Right cardiac atrium (tissue), 5 donors: ENCODE measurements at regions not wholly inside any gene's neighbourhood (a gene's known extent, or its start where the extent isn't known, plus 50 kb on each side); places are given as distances from the start of the nearest gene placed in this dataset.

Experiments
- ATAC-seq, 2 donors: fragments of 200-7000 bp; cut with Tn5 transposase; one replicate each; pipeline versions ENCODE4 v1.8.0 to v1.9.1; 2020; ENCODE audit warnings: moderate library complexity in 2 of 2, mild to moderate bottlenecking in 1 of 2
- DNase-seq, 3 donors: peaks; one replicate each; pipeline ENCODE4 v3.0.0-alpha.2; 2020
- H3K27ac ChIP-seq: one replicate; pipeline ENCODE4 v1.5.1; 2013; ENCODE audit warnings: mild to moderate bottlenecking, low read length, control low read depth, moderate library complexity
- H3K27me3 ChIP-seq: one replicate; pipeline ENCODE4 v1.6.1; 2013; ENCODE audit not compliant: control insufficient read depth, insufficient read depth
- H3K4me1 ChIP-seq: one replicate; pipeline ENCODE4 v1.6.1; 2013; ENCODE audit warnings: low read length; ENCODE audit not compliant: control insufficient read depth, insufficient read depth
- H3K4me3 ChIP-seq: one replicate; pipeline ENCODE4 v1.5.1; 2013; ENCODE audit warnings: low read length, control low read depth
- H3K9me3 ChIP-seq: one replicate; pipeline ENCODE4 v1.6.1; 2013; ENCODE audit warnings: low read length; ENCODE audit not compliant: control insufficient read depth
- WGBS: extraction: QIAGEN DNeasy Blood & Tissue Kit; methylation state at CpG from one replicate; pipeline ENCODE4 v1.1.7; 2013; 5-methylcytosine and 5-hydroxymethylcytosine counted together
- intact Hi-C, 4 donors: fragments of 100-400 bp; cut with DNase I; formaldehyde crosslinking; loops; one replicate each; pipeline versions ENCODE4 v1.11.0 to v1.14.0; 2022 to 2023
- donor health status: healthy with polysubstance abuse.
- donor health status: DM: no; HTN: yes; CAD: no.
- donor health status: DM: no; HTN: no; CAD: no.
- donor health status: DM: no; HTN: yes; CAD: no; lungs with severe emphysema.
- donor health status: DM: yes; HTN: yes; CAD: no.

DNA sequence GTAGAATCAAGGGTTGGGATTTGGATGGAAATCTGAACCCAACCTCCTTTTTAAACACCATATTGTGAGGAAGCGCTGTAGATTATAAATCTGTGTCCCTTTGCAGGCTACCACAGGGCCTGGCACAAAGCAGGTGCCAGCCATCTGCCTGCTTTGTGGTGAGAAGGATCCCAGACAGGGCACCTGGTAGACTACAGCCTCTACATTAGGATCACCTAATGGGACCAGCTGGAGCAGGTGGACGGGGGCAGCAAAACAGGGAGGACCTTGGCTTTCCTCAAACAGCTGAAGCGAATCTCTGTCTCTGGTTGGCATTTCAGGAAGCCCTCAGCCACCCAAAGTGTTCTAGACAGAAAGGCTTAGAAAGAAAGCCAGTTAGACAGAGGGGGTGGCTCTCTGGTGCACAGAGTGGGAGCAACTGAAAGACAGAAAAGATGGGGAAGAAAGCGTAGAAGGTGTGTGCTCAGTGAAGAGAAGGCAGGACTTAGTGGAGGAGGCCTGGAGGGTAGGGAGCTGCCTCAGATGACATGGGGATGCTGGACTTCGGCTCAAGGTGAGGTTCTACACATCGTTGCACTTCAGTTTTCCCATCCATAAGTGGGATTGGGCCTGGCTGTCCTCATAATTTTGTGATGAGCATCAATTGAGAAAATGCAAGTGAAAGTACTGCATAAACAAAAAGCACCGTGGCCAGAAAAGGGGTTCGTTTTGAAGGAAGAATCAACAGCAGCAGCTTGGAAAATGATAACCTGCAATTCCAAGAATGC lies 350.8 kb downstream of the CYRIA start:
- H3K9me3 ChIP-seq, result no peaks in the 10 kb centered on the region
- no peaks in the 10 kb centered on the region for H3K27me3 ChIP-seq
- intact Hi-C loops, result no loop called here
- WGBS, result 85% methylated on average over 8 of the region's 8 CpGs
- peaks cover 2% of the 10 kb centered on the region for H3K4me1 ChIP-seq
- DNase-seq (no peak), ATAC-seq (no peak)
- no peak overlapping the region for H3K4me3 ChIP-seq
- no peak overlapping the region for H3K27ac ChIP-seq

DNA sequence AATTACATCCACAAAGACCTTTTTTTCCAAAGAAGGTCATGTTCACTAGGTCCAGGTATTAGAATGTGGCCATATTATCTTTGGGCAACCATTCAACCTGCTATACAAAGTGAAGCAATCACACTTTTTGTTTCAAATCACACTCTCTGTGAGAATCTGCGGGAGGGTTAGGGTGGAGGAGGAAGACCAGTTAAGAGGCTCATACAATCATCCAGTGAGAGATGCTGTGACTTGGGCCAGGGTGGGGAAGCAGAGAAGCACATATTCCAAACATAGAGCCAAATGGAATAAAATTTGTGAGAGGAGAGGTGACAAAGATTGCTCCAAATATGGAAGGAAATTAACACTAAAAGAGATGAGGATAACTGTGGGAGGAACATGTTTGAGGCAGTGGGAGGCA lies 351.6 kb downstream of the CYRIA start:
- Histone ChIP-seq H3K27ac (no peak overlapping the region), H3K27me3 (no peaks in the 10 kb centered on the region), H3K9me3 (no peaks in the 10 kb centered on the region), H3K4me3 (no peak overlapping the region), H3K4me1 (peaks cover 2% of the 10 kb centered on the region)
- ATAC-seq, result no peak
- 91% methylated on average over 1 of the region's 1 CpG for WGBS
- intact Hi-C loops, result no loop called here
- no peak for DNase-seq

- H3K4me3 ChIP-seq, result no peak overlapping the region
- H3K27me3 ChIP-seq, result no peaks in the 10 kb centered on the region
- no peak for ATAC-seq
- DNase-seq, result no peak
- H3K9me3 ChIP-seq, result no peaks in the 10 kb centered on the region
- H3K4me1 ChIP-seq, result peaks cover 2% of the 10 kb centered on the region
- no peak overlapping the region for H3K27ac ChIP-seq
- intact Hi-C loops, result no loop called here
- WGBS, result 92% methylated on average over 9 of the region's 9 CpGs
Measured at GRCh38 chr2:16313235-16313975, 352.2 kb downstream of the CYRIA start.

- Histone ChIP-seq H3K27me3 (no peaks in the 10 kb centered on the region), H3K4me3 (no peak overlapping the region), H3K27ac (no peak overlapping the region), H3K4me1 (peaks cover 2% of the 10 kb centered on the region), H3K9me3 (no peaks in the 10 kb centered on the region)
- intact Hi-C loops, result no loop called here
- WGBS, result 87% methylated on average over 2 of the region's 2 CpGs
- DNase-seq, result no peak
- no peak for ATAC-seq
Measured at GRCh38 chr2:16312771-16313170, 352.9 kb downstream of the CYRIA start.

- no peak overlapping the region for H3K4me3 ChIP-seq
- no peak overlapping the region for H3K27ac ChIP-seq
- no peaks in the 10 kb centered on the region for H3K9me3 ChIP-seq
- intact Hi-C loops, result no loop called here
- WGBS, result 65% methylated on average over 8 of the region's 8 CpGs
- no peaks in the 10 kb centered on the region for H3K27me3 ChIP-seq
- ATAC-seq (no peak), DNase-seq (no peak)
- H3K4me1 ChIP-seq, result no peaks in the 10 kb centered on the region
Measured at GRCh38 chr2:16311521-16312440, 353.9 kb downstream of the CYRIA start.

DNA sequence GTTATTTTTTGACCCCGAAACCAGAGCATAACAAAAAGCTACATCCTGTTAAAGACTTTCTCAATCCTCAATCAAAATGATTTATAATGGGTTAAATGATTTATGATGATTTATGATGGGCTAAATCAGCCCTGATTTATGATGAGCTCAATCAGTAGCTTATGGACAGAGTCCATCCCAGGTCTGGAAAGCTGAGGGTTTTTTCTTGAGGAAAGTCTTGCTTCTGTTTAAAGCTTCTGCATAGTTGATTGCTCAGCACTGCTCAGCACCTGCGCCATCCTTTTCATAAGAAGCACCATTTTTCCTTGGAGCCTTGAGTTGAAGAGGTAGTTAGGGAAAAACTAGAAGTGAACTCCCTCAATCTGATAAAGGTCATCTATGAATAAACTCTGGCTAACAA lies 356.8 kb downstream of the CYRIA start:
- no peak for DNase-seq
- H3K4me1 ChIP-seq, result no peaks in the 10 kb centered on the region

DNA sequence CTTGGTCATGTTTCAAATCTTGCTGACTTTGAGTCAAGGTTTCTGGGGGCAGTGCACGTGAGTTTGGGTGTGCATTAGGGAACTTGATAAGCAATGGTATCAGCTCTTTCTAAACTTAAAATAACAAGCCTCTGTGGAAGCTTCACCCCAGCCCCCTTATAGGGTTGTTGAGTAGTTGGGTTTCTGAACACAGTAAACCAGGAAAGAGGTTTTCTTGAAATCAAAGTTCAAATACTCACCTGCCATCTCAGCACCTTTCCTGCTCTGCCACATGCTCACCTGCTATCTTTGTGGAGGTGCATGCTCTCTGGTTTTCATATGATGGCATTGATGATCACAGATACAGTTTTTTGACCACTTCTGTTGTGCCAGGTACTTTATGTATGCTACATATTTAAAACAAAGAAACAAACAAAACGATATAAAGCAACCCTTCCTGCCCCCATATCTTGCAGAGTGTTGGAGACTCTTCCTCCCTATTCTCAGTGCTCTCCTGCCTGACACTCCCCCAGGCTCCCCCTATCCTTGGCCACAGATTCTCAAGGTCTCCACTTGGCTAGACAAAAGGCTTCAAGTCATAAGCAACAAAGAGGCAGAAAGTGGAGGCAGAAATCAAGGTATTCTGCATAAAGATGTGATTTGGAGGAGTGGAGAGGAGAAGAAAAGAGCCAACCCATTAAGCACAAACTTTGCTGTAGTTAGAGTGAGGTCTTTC lies 360.6 kb downstream of the CYRIA start:
- intact Hi-C loops, result no loop called here
- no peak for ATAC-seq

More for the DNA sequence above, 356.8 kb downstream of the CYRIA start:
- whole genome bisulfite sequencing, result 93% methylated on average over 2 of the region's 2 CpGs
- Histone ChIP-seq H3K27ac (no peak overlapping the region), H3K4me3 (no peak overlapping the region), H3K27me3 (no peaks in the 10 kb centered on the region), H3K9me3 (no peaks in the 10 kb centered on the region)
- ATAC-seq, result no peak
- intact Hi-C loops, result no loop called here

DNA sequence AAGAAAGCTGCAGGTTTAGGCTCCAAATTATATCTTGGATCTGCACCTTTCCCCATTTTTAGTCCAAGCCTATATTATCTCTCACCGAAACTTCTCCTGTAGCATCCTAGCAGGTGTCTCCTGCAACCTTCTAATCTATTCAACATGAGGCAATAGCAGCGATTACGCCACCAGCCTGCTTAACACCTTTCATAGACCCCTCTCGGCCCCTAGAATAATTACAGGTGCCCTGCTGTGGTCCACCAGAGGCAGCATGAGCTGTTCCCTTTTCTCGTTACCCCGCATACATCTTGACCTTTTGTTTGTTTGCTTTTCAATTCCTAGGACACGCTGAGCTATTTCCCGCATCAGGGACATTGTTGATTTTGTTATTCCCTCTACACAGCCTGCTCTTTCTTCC lies 361.9 kb downstream of the CYRIA start:
- 66% methylated on average over 8 of the region's 8 CpGs for WGBS
- no peak for ATAC-seq

More for the DNA sequence above, 360.6 kb downstream of the CYRIA start:
- whole genome bisulfite sequencing, result 44% methylated on average over 2 of the region's 2 CpGs
- Histone ChIP-seq H3K4me1 (no peaks in the 10 kb centered on the region), H3K4me3 (no peak overlapping the region), H3K9me3 (no peaks in the 10 kb centered on the region), H3K27ac (no peak overlapping the region), H3K27me3 (no peaks in the 10 kb centered on the region)
- DNase-seq, result no peak

GRCh38 chr2:16303273-16303577 lies 362.4 kb downstream of the CYRIA start:
- Histone ChIP-seq H3K4me1 (no peaks in the 10 kb centered on the region), H3K4me3 (no peak overlapping the region), H3K27ac (no peak overlapping the region), H3K9me3 (no peaks in the 10 kb centered on the region), H3K27me3 (no peaks in the 10 kb centered on the region)
- 50% methylated on average over 6 of the region's 6 CpGs for whole genome bisulfite sequencing
- intact Hi-C loops, result no loop called here
- no peak for ATAC-seq
- no peak for DNase-seq

More for the DNA sequence above, 361.9 kb downstream of the CYRIA start:
- Histone ChIP-seq H3K27ac (no peak overlapping the region), H3K27me3 (no peaks in the 10 kb centered on the region), H3K4me3 (no peak overlapping the region), H3K4me1 (no peaks in the 10 kb centered on the region), H3K9me3 (no peaks in the 10 kb centered on the region)
- DNase-seq, result no peak
- intact Hi-C loops, result no loop called here

GRCh38 chr2:16302431-16303272 lies 362.3 kb downstream of the MYCN start:
- Histone ChIP-seq H3K4me1 (no peaks in the 10 kb centered on the region), H3K4me3 (no peak overlapping the region), H3K9me3 (no peaks in the 10 kb centered on the region), H3K27ac (no peak overlapping the region), H3K27me3 (no peaks in the 10 kb centered on the region)
- intact Hi-C loops, result no loop called here
- DNase-seq (no peak), ATAC-seq (no peak)
- WGBS, result 61% methylated on average over 11 of the region's 11 CpGs
